IMR-90 (cell line): ENCODE measurements at regions not wholly inside any gene's neighbourhood (a gene's known extent, or its start where the extent isn't known, plus 50 kb on each side); places are given as distances from the start of the nearest gene placed in this dataset.

Experiments used
- CEBPB ChIP-seq: IDR thresholded peaks from 2 replicates; pipeline ENCODE4 v1.6.1; 2012; ENCODE audit warnings: low read depth, low read length, improper control_type of control experiment
- CTCF ChIP-seq: conservative IDR thresholded peaks from 2 replicates; pipeline ENCODE4 v1.5.1; 2012; ENCODE audit warnings: mild to moderate bottlenecking, low read depth, low read length, improper control_type of control experiment
- FOS ChIP-seq: fragments of 150-350 bp; IDR thresholded peaks from 2 replicates; pipeline ENCODE4 v1.6.1; 2016; ENCODE audit warnings: low read depth, low read length
- MXI1 ChIP-seq: IDR thresholded peaks from 2 replicates; pipeline ENCODE4 v1.6.1; 2012; ENCODE audit warnings: low read depth, mild to moderate bottlenecking, low read length, moderate library complexity, borderline replicate concordance
- NFE2L2 ChIP-seq: fragments of 150-350 bp; IDR thresholded peaks from 2 replicates; pipeline ENCODE4 v1.6.1; 2016; ENCODE audit warnings: low read depth, mild to moderate bottlenecking, low read length
- POLR2A ChIP-seq: IDR thresholded peaks from 2 replicates; pipeline ENCODE4 v1.6.1; 2012; ENCODE audit warnings: mild to moderate bottlenecking, low read depth, low read length
- RAD21 ChIP-seq: IDR thresholded peaks from 2 replicates; pipeline ENCODE4 v1.6.1; 2012; ENCODE audit warnings: low read length, improper control_type of control experiment
- USF2 ChIP-seq: fragments of 150-350 bp; IDR thresholded peaks from 2 replicates; pipeline ENCODE4 v1.6.1; 2017; ENCODE audit warnings: mild to moderate bottlenecking, antibody characterized with exemption, low read length, low read depth

- TF ChIP-seq POLR2A (no peak), CTCF (no peak), CEBPB (no peak), FOS (no peak), NFE2L2 (no peak), RAD21 (no peak), USF2 (no peak), MXI1 (no peak)
Observed at GRCh38 chr13:39904959-39905358, 249.5 kb downstream of the COG6 start.
